ENCODE measurements at regions not wholly inside any gene's neighbourhood (a gene's known extent, or its start where the extent isn't known, plus 50 kb on each side); places are given as distances from the start of the nearest gene placed in this dataset.

- TF ChIP-seq POLR2AphosphoS5 (IDR thresholded peaks at IDR 0.05; ENCODE audit: low read depth, low read length) (no peak), YY1 (IDR thresholded peaks at IDR 0.05; ENCODE audit: extremely low read depth, insufficient replicate concordance, low read depth, low read length) (no peak), EZH2 (IDR thresholded peaks at IDR 0.05) (no peak), REST (IDR thresholded peaks at IDR 0.05; ENCODE audit: low read depth) (no peak)
- no peak for DNase-seq (ENCODE audit: low read depth, low spot score)
- no peak for ATAC-seq
- no peak overlapping the region for H3K4me3 ChIP-seq (replicated peaks in 1 of 2; ENCODE audit: low read depth in 1 of 2, low read length in 2 of 2)
- no peaks in the 10 kb centered on the region for H3K36me3 ChIP-seq (ENCODE audit: control insufficient read depth in 1 of 2, insufficient read depth in 2 of 2, low read length in 2 of 2)
- no peaks in the 10 kb centered on the region for H4K20me1 ChIP-seq (ENCODE audit: insufficient read depth)
- intact Hi-C loops (cut with micrococcal nuclease): no loop called here
- H3K27me3 ChIP-seq (ENCODE audit: insufficient read depth, low read length): no peaks in the 10 kb centered on the region
- no peak overlapping the region for H3K9ac ChIP-seq (ENCODE audit: low read length)
- no peak overlapping the region for H2AFZ ChIP-seq (ENCODE audit: low read depth, low read length, poor library complexity, severe bottlenecking)
- POLR2A ChIA-PET: no interaction called here
- peaks cover 4 to 15% of the 10 kb centered on the region in 2 experiments; a peak in 2 of 4 replicates for H3K9me3 ChIP-seq (ENCODE audit: control insufficient read depth in 1 of 2, insufficient read depth in 1 of 2, low read depth in 1 of 2, low read length in 2 of 2)
- H3K4me2 ChIP-seq (ENCODE audit: low read length): no peak overlapping the region
- H3K4me1 ChIP-seq (ENCODE audit: control insufficient read depth in 1 of 2, insufficient read depth in 2 of 2, low read length in 2 of 2): no peaks in the 10 kb centered on the region
- no TSS peak for BruUV-seq (replicated peaks)
- CTCF ChIA-PET: no interaction called here
- RAD21 ChIA-PET (ENCODE audit: low non-redundant PET in 1 of 2, low total read pairs in 2 of 2, uncharacterized antibody in 2 of 2, unreplicated experiment in 2 of 2): no interaction called here
- H3K79me2 ChIP-seq (ENCODE audit: insufficient read depth, low read length): no peaks in the 10 kb centered on the region
- H3K27ac ChIP-seq (ENCODE audit: low read depth, low read length): no peak overlapping the region
- no peaks in the 10 kb centered on the region for H3K9me2 ChIP-seq (ENCODE audit: insufficient read depth)
These were observed 653.0 kb downstream of the MTRR start for GRCh38 chr5:8521991-8522390.

- ATAC-seq: no peak
- RAD21 ChIA-PET (ENCODE audit: low non-redundant PET in 1 of 2, low total read pairs in 2 of 2, uncharacterized antibody in 2 of 2, unreplicated experiment in 2 of 2): no interaction called here
- Histone ChIP-seq H3K4me1 (ENCODE audit: control insufficient read depth in 1 of 2, insufficient read depth in 2 of 2, low read length in 2 of 2) (no peaks in the 10 kb centered on the region), H3K4me3 (replicated peaks in 1 of 2; ENCODE audit: low read depth in 1 of 2, low read length in 2 of 2) (no peak overlapping the region), H2AFZ (ENCODE audit: low read depth, low read length, poor library complexity, severe bottlenecking) (no peak overlapping the region), H3K9me2 (ENCODE audit: insufficient read depth) (no peaks in the 10 kb centered on the region), H3K79me2 (ENCODE audit: insufficient read depth, low read length) (no peaks in the 10 kb centered on the region), H3K27ac (ENCODE audit: low read depth, low read length) (no peak overlapping the region), H3K9ac (ENCODE audit: low read length) (no peak overlapping the region), H3K9me3 (ENCODE audit: control insufficient read depth in 1 of 2, insufficient read depth in 1 of 2, low read depth in 1 of 2, low read length in 2 of 2) (peaks cover 4 to 15% of the 10 kb centered on the region in 2 experiments; a peak in 2 of 4 replicates), H4K20me1 (ENCODE audit: insufficient read depth) (no peaks in the 10 kb centered on the region), H3K27me3 (ENCODE audit: insufficient read depth, low read length) (no peaks in the 10 kb centered on the region), H3K4me2 (ENCODE audit: low read length) (no peak overlapping the region), H3K36me3 (ENCODE audit: control insufficient read depth in 1 of 2, insufficient read depth in 2 of 2, low read length in 2 of 2) (no peaks in the 10 kb centered on the region)
- BruUV-seq (replicated peaks): no TSS peak
- POLR2A ChIA-PET: no interaction called here
- CTCF ChIA-PET: no interaction called here
- intact Hi-C loops (cut with micrococcal nuclease): no loop called here
- DNase-seq (ENCODE audit: low read depth, low spot score): no peak
- TF ChIP-seq ZBTB33 (IDR thresholded peaks at IDR 0.05; ENCODE audit: extremely low read depth, insufficient replicate concordance, low read length): no peak
- TF ChIP-seq ZFX (IDR thresholded peaks at IDR 0.05): no peak
- TF ChIP-seq ATF3 (IDR thresholded peaks at IDR 0.05): no peak
- no peak for TF ChIP-seq POLR2AphosphoS5 (IDR thresholded peaks at IDR 0.05; ENCODE audit: low read depth, low read length)
- TF ChIP-seq ELF1 (IDR thresholded peaks at IDR 0.05; ENCODE audit: borderline replicate concordance, low read depth): no peak
- TF ChIP-seq RAD21 (IDR thresholded peaks at IDR 0.05; ENCODE audit: low read depth): no peak
- no peak for TF ChIP-seq POLR2A (IDR thresholded peaks at IDR 0.05; ENCODE audit: borderline replicate concordance, extremely low read depth, insufficient read depth, insufficient read length)
- TF ChIP-seq CBX3 (IDR thresholded peaks at IDR 0.05; ENCODE audit: low read depth): no peak
- TF ChIP-seq EZH2 (IDR thresholded peaks at IDR 0.05): no peak
- no peak for TF ChIP-seq MAX (IDR thresholded peaks at IDR 0.05)
- TF ChIP-seq YY1 (IDR thresholded peaks at IDR 0.05; ENCODE audit: extremely low read depth, insufficient replicate concordance, low read depth, low read length): no peak
- no peak for TF ChIP-seq SIN3A (IDR thresholded peaks at IDR 0.05; ENCODE audit: low read depth)
These were observed 653.7 kb downstream of the MTRR start for GRCh38 chr5:8522646-8523045.
